ENCODE measurements at regions not wholly inside any gene's neighbourhood (a gene's known extent, or its start where the extent isn't known, plus 50 kb on each side); places are given as distances from the start of the nearest gene placed in this dataset.
A peak's percentile ranks its signal among the peaks of the same experiment; 100 is the strongest.

- Histone ChIP-seq H3K4me2 (ENCODE audit: low read length) (no peak overlapping the region), H3K9me3 (ENCODE audit: control insufficient read depth, insufficient read depth, low read length) (no peaks in the 10 kb centered on the region), H3K27me3 (ENCODE audit: control insufficient read depth, low read length) (no peaks in the 10 kb centered on the region), H3F3A (ENCODE audit: control insufficient read depth, insufficient read depth) (no peaks in the 10 kb centered on the region), H3K79me2 (ENCODE audit: control insufficient read depth, low read length) (no peaks in the 10 kb centered on the region), H4K20me1 (ENCODE audit: control insufficient read depth, insufficient read depth, low read depth, low read length) (no peaks in the 10 kb centered on the region), H3K36me3 (ENCODE audit: control insufficient read depth, low read length) (no peaks in the 10 kb centered on the region), H3K27ac (ENCODE audit: low read depth, low read length) (no peak overlapping the region), H3K4me1 (ENCODE audit: control insufficient read depth, low read length) (peaks cover 3% of the 10 kb centered on the region; the same call in 1 of the 2 replicates), H3K4me3 (ENCODE audit: low read length) (no peak overlapping the region), H3K9me2 (replicated peaks; ENCODE audit: control insufficient read depth, low read length) (no peaks in the 10 kb centered on the region)
- TF ChIP-seq EZH2phosphoT487 (IDR thresholded peaks at IDR 0.05; ENCODE audit: borderline replicate concordance, low read length) = no peak
- TF ChIP-seq, protein P1, sequence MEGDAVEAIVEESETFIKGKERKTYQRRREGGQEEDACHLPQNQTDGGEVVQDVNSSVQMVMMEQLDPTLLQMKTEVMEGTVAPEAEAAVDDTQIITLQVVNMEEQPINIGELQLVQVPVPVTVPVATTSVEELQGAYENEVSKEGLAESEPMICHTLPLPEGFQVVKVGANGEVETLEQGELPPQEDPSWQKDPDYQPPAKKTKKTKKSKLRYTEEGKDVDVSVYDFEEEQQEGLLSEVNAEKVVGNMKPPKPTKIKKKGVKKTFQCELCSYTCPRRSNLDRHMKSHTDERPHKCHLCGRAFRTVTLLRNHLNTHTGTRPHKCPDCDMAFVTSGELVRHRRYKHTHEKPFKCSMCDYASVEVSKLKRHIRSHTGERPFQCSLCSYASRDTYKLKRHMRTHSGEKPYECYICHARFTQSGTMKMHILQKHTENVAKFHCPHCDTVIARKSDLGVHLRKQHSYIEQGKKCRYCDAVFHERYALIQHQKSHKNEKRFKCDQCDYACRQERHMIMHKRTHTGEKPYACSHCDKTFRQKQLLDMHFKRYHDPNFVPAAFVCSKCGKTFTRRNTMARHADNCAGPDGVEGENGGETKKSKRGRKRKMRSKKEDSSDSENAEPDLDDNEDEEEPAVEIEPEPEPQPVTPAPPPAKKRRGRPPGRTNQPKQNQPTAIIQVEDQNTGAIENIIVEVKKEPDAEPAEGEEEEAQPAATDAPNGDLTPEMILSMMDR (IDR thresholded peaks at IDR 0.05; ENCODE audit: low read depth, low read length, poor library complexity, severe bottlenecking) = no peak
These were observed 116.9 kb upstream of the FHL2 start for GRCh38 chr2:105515581-105516415.

- no peaks in the 10 kb centered on the region for H3K36me3 ChIP-seq (ENCODE audit: control insufficient read depth, low read length)
- no peaks in the 10 kb centered on the region for H3K27me3 ChIP-seq (ENCODE audit: control insufficient read depth, low read length)
- no peak overlapping the region for H3K27ac ChIP-seq (ENCODE audit: low read depth, low read length)
- H3K4me2 ChIP-seq (ENCODE audit: low read length) = no peak overlapping the region
- H3F3A ChIP-seq (ENCODE audit: control insufficient read depth, insufficient read depth) = no peaks in the 10 kb centered on the region
- H3K9me2 ChIP-seq (replicated peaks; ENCODE audit: control insufficient read depth, low read length) = no peaks in the 10 kb centered on the region
- H3K9me3 ChIP-seq (ENCODE audit: control insufficient read depth, insufficient read depth, low read length) = no peaks in the 10 kb centered on the region
- no peaks in the 10 kb centered on the region for H4K20me1 ChIP-seq (ENCODE audit: control insufficient read depth, insufficient read depth, low read depth, low read length)
- no peak overlapping the region for H3K4me3 ChIP-seq (ENCODE audit: low read length)
- peaks cover 6% of the 10 kb centered on the region for H3K4me1 ChIP-seq (ENCODE audit: control insufficient read depth, low read length)
- H3K79me2 ChIP-seq (ENCODE audit: control insufficient read depth, low read length) = no peaks in the 10 kb centered on the region
- no peak for TF ChIP-seq EZH2phosphoT487 (IDR thresholded peaks at IDR 0.05; ENCODE audit: borderline replicate concordance, low read length)
- TF ChIP-seq, protein P1 (IDR thresholded peaks at IDR 0.05; ENCODE audit: low read depth, low read length, poor library complexity, severe bottlenecking) = no peak
These were observed 115.7 kb upstream of the FHL2 start for GRCh38 chr2:105514576-105514975.

DNA sequence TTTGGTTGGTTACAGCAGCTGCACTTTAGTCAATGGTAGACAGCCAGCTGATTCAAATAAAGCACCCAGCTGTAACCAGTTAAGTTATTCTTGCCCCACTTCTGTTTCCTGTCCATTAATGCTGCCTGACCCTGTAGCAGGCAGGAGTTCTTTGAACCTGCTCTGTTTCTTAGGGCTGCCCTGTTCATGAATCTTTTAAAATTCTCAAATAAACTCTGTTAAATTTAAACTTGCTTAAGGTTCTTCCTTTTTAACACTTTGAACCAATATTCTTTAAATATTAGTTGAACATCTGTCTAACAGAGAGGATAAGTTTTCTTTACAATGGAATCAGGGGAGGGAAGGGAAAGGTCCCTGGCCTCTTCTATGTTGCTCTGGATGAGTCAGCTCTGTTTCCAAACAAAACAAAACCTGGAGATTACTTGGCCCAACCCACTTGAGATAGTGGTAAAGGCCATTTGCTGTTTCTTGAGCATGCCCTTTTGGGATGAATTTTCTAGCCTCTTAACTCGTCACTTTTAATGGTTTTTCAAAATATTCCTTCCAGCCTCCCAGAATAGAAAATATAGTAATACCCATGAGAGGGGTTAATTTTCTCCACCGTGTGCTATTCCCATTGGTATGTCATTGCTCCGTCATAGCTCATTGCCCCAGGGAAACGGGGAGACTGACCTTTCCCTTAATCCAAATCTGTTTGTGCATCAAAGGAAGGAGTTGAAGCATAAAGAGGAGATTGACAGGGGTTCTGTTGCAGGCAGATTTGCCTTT lies 112.1 kb upstream of the FHL2 start:
- no peak for TF ChIP-seq EZH2phosphoT487 (IDR thresholded peaks at IDR 0.05; ENCODE audit: borderline replicate concordance, low read length)
- TF ChIP-seq, protein P1 (IDR thresholded peaks at IDR 0.05; ENCODE audit: low read depth, low read length, poor library complexity, severe bottlenecking) = no peak
- Histone ChIP-seq H3K4me3 (ENCODE audit: low read length) (no peak overlapping the region), H3K36me3 (ENCODE audit: control insufficient read depth, low read length) (no peaks in the 10 kb centered on the region), H3K9me2 (replicated peaks; ENCODE audit: control insufficient read depth, low read length) (no peaks in the 10 kb centered on the region), H3F3A (ENCODE audit: control insufficient read depth, insufficient read depth) (no peaks in the 10 kb centered on the region), H3K9me3 (ENCODE audit: control insufficient read depth, insufficient read depth, low read length) (no peaks in the 10 kb centered on the region), H3K4me1 (ENCODE audit: control insufficient read depth, low read length) (peaks cover 6% of the 10 kb centered on the region), H3K27ac (ENCODE audit: low read depth, low read length) (no peak overlapping the region), H3K79me2 (ENCODE audit: control insufficient read depth, low read length) (no peaks in the 10 kb centered on the region), H4K20me1 (ENCODE audit: control insufficient read depth, insufficient read depth, low read depth, low read length) (no peaks in the 10 kb centered on the region), H3K27me3 (ENCODE audit: control insufficient read depth, low read length) (no peaks in the 10 kb centered on the region), H3K4me2 (ENCODE audit: low read length) (0 out of 2 replicates have a peak overlapping the region, but pooled peaks have one; percentile 7)

Measured in DOHH2 (cell line).